HepG2 (cell line): ENCODE measurements at regions not wholly inside any gene's neighbourhood (a gene's known extent, or its start where the extent isn't known, plus 50 kb on each side); places are given as distances from the start of the nearest gene placed in this dataset.

Experiments
- BCL6 ChIP-seq: IDR thresholded peaks from 2 replicates; pipeline ENCODE4 v1.6.1; 2016; ENCODE audit warnings: missing genetic modification reagents, missing compliant biosample characterization
- CBX1 ChIP-seq: IDR thresholded peaks from one replicate; pipeline ENCODE4 v1.6.1; 2016; ENCODE audit warnings: antibody characterized with exemption, low read depth
- CHD4 ChIP-seq: fragments of 200-600 bp; sonication (generic); IDR thresholded peaks from 2 replicates; pipeline ENCODE4 v1.7.0; 2017; ENCODE audit warnings: mild to moderate bottlenecking, low read length, borderline replicate concordance
- FOSL2 ChIP-seq: sonication (generic); formaldehyde crosslinking; IDR thresholded peaks from 2 replicates; pipeline ENCODE4 v1.4.0; 2020; ENCODE audit warnings: missing genetic modification reagents
- HMG20A ChIP-seq: IDR thresholded peaks from 2 replicates; pipeline ENCODE4 v1.6.1; 2016; ENCODE audit warnings: borderline replicate concordance
- KLF16 ChIP-seq, 2 experiments: sonication (generic) in 1 of 2; formaldehyde crosslinking in 1 of 2; IDR thresholded peaks; 2 replicates each; pipeline versions ENCODE4 v1.6.1 to v1.8.0; 2016 to 2023; ENCODE audit warnings: missing genetic modification reagents in 2 of 2, missing compliant biosample characterization in 1 of 2
- PAF1 ChIP-seq: IDR thresholded peaks from 2 replicates; pipeline ENCODE4 v1.6.1; 2016; ENCODE audit warnings: missing genetic modification reagents, missing compliant biosample characterization
- SOX13 ChIP-seq, 3 experiments: fragments of 450-650 bp in 1 of 3; sonication (generic) in 1 of 3; formaldehyde crosslinking in 1 of 3; IDR thresholded peaks in 2 of 3; conservative IDR thresholded peaks in 1 of 3; 2 replicates each; pipeline versions ENCODE4 v1.5.0 to v1.6.1; 2016 to 2020; ENCODE audit warnings: antibody characterized with exemption in 1 of 3, mild to moderate bottlenecking in 1 of 3, missing compliant biosample characterization in 1 of 3, missing genetic modification reagents in 1 of 3, moderate library complexity in 1 of 3
- ZNF331 ChIP-seq: sonication (generic); formaldehyde crosslinking; IDR thresholded peaks from 2 replicates; pipeline ENCODE4 v1.4.0; 2020; ENCODE audit warnings: missing genetic modification reagents
- TF ChIP-seq, protein P1 (sequence below): sonication (generic); formaldehyde crosslinking; IDR thresholded peaks from 2 replicates; pipeline ENCODE4 v1.4.0; 2020; ENCODE audit warnings: missing genetic modification reagents, mild to moderate bottlenecking, borderline replicate concordance
- TF ChIP-seq, protein P2 (sequence below): sonication (generic); formaldehyde crosslinking; IDR thresholded peaks from 2 replicates; pipeline ENCODE4 v1.4.0; 2020; ENCODE audit warnings: missing genetic modification reagents
- TF ChIP-seq, protein P3 (sequence below): sonication (generic); formaldehyde crosslinking; IDR thresholded peaks from 2 replicates; pipeline ENCODE4 v1.5.1; 2020; ENCODE audit warnings: mild to moderate bottlenecking, missing genetic modification reagents
- TF ChIP-seq, protein P4 (sequence below): sonication (generic); formaldehyde crosslinking; IDR thresholded peaks from 2 replicates; pipeline ENCODE4 v1.5.1; 2020; ENCODE audit warnings: mild to moderate bottlenecking, missing genetic modification reagents, borderline replicate concordance

DNA sequence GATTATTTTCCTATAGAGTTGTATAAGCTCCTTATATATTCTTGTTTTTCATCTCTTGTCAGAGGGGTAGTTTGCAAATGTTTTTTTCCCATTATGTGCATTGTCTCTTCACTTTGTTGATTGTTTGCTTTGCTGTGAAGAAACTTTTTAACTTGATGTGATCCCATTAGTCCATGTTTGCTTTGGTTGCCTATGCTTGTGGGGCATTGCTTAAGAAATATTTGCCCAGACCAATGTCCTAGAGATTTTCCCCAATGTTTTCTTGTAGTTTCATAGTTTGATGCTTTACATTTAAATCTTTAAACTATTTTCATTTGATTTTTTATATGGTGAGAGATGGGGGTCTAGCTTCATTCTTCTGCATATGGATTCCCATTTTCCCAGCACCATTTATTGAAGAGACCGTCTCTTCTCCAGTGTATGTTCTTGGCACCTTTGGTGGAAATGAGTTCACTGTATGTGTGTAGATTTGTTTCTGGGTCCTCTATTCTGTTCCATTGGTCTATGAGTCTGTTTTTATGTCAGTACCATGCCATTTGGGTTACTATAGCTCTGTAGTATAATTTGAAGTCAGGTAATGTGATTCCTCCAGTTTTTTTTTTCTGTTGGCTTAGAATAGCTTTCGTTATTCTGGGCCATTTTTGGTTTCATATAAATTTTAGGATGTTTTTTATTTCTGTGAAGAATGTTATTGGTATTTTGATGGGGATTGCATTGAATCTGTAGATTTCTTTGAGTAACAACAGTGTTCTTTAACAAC, 165.8 kb downstream of the ABCA8 start (continued):
- peak; percentile 82; the same call in 1 of the 2 replicates for TF ChIP-seq SOX13 (IDR thresholded peaks at IDR 0.05)
- peak in 1 of 2 experiments; percentile 92; a peak in 2 of 4 replicates for TF ChIP-seq SOX13 (CRISPR knock-in tag; conservative IDR thresholded peaks at IDR 0.05 in 1 of 2, IDR thresholded peaks at IDR 0.05 in 1 of 2)
- TF ChIP-seq KLF16 (CRISPR knock-in tag; IDR thresholded peaks at IDR 0.05) = peak in 1 of 2 experiments; percentile 67; a peak in 1 of 4 replicates
- TF ChIP-seq, protein P1, sequence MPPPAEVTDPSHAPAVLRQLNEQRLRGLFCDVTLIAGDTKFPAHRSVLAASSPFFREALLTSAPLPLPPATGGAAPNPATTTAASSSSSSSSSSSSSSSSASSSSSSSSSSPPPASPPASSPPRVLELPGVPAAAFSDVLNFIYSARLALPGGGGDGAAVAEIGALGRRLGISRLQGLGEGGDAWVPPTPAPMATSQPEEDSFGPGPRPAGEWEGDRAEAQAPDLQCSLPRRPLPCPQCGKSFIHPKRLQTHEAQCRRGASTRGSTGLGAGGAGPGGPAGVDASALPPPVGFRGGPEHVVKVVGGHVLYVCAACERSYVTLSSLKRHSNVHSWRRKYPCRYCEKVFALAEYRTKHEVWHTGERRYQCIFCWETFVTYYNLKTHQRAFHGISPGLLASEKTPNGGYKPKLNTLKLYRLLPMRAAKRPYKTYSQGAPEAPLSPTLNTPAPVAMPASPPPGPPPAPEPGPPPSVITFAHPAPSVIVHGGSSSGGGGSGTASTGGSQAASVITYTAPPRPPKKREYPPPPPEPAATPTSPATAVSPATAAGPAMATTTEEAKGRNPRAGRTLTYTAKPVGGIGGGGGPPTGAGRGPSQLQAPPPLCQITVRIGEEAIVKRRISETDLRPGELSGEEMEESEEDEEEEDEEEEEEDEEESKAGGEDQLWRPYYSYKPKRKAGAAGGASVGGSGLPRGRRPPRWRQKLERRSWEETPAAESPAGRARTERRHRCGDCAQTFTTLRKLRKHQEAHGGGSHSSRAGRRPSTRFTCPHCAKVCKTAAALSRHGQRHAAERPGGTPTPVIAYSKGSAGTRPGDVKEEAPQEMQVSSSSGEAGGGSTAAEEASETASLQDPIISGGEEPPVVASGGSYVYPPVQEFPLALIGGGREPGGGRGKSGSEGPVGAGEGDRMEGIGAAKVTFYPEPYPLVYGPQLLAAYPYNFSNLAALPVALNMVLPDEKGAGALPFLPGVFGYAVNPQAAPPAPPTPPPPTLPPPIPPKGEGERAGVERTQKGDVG = no peak
- TF ChIP-seq, protein P2, sequence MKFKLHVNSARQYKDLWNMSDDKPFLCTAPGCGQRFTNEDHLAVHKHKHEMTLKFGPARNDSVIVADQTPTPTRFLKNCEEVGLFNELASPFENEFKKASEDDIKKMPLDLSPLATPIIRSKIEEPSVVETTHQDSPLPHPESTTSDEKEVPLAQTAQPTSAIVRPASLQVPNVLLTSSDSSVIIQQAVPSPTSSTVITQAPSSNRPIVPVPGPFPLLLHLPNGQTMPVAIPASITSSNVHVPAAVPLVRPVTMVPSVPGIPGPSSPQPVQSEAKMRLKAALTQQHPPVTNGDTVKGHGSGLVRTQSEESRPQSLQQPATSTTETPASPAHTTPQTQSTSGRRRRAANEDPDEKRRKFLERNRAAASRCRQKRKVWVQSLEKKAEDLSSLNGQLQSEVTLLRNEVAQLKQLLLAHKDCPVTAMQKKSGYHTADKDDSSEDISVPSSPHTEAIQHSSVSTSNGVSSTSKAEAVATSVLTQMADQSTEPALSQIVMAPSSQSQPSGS (CRISPR knock-in tag) = peak; percentile 48; the same call in 1 of the 2 replicates
- TF ChIP-seq, protein P3, sequence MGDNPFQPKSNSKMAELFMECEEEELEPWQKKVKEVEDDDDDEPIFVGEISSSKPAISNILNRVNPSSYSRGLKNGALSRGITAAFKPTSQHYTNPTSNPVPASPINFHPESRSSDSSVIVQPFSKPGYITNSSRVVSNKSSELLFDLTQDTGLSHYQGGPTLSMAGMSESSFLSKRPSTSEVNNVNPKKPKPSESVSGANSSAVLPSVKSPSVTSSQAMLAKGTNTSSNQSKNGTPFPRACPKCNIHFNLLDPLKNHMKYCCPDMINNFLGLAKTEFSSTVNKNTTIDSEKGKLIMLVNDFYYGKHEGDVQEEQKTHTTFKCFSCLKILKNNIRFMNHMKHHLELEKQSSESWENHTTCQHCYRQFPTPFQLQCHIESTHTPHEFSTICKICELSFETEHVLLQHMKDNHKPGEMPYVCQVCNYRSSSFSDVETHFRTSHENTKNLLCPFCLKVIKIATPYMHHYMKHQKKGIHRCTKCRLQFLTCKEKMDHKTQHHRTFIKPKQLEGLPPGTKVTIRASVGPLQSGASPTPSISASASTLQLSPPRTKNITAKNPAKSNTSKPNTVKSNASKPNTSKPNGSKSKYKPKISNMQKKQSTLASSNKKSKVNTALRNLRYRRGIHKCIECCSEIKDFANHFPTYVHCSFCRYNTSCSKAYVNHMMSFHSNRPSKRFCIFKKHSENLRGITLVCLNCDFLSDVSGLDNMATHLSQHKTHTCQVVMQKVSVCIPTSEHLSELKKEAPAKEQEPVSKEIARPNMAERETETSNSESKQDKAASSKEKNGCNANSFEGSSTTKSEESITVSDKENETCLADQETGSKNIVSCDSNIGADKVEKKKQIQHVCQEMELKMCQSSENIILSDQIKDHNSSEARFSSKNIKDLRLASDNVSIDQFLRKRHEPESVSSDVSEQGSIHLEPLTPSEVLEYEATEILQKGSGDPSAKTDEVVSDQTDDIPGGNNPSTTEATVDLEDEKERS = peak; percentile 67; the same call in 1 of the 2 replicates
- peak; percentile 57; the same call in 1 of the 2 replicates for TF ChIP-seq FOSL2 (CRISPR knock-in tag)
- TF ChIP-seq CHD4 = peak; percentile 42; the same call in 1 of the 2 replicates
- TF ChIP-seq ZNF331 = peak; percentile 31; the same call in 1 of the 2 replicates
- TF ChIP-seq BCL6 (CRISPR knock-in tag) = peak; percentile 81
- TF ChIP-seq CBX1 = no peak
- TF ChIP-seq PAF1 (CRISPR knock-in tag) = no peak
- TF ChIP-seq, protein P4, sequence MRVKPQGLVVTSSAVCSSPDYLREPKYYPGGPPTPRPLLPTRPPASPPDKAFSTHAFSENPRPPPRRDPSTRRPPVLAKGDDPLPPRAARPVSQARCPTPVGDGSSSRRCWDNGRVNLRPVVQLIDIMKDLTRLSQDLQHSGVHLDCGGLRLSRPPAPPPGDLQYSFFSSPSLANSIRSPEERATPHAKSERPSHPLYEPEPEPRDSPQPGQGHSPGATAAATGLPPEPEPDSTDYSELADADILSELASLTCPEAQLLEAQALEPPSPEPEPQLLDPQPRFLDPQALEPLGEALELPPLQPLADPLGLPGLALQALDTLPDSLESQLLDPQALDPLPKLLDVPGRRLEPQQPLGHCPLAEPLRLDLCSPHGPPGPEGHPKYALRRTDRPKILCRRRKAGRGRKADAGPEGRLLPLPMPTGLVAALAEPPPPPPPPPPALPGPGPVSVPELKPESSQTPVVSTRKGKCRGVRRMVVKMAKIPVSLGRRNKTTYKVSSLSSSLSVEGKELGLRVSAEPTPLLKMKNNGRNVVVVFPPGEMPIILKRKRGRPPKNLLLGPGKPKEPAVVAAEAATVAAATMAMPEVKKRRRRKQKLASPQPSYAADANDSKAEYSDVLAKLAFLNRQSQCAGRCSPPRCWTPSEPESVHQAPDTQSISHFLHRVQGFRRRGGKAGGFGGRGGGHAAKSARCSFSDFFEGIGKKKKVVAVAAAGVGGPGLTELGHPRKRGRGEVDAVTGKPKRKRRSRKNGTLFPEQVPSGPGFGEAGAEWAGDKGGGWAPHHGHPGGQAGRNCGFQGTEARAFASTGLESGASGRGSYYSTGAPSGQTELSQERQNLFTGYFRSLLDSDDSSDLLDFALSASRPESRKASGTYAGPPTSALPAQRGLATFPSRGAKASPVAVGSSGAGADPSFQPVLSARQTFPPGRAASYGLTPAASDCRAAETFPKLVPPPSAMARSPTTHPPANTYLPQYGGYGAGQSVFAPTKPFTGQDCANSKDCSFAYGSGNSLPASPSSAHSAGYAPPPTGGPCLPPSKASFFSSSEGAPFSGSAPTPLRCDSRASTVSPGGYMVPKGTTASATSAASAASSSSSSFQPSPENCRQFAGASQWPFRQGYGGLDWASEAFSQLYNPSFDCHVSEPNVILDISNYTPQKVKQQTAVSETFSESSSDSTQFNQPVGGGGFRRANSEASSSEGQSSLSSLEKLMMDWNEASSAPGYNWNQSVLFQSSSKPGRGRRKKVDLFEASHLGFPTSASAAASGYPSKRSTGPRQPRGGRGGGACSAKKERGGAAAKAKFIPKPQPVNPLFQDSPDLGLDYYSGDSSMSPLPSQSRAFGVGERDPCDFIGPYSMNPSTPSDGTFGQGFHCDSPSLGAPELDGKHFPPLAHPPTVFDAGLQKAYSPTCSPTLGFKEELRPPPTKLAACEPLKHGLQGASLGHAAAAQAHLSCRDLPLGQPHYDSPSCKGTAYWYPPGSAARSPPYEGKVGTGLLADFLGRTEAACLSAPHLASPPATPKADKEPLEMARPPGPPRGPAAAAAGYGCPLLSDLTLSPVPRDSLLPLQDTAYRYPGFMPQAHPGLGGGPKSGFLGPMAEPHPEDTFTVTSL (CRISPR knock-in tag) = peak; percentile 91; the same call in 1 of the 2 replicates
- TF ChIP-seq HMG20A (CRISPR knock-in tag) = peak; percentile 76; the same call in 1 of the 2 replicates
